Stimulated activated effector memory CD8-positive, alpha-beta T cell treated with anti-CD3 and anti-CD28 coated beads, Interleukin-12 subunit alpha, Interleukin-12 subunit beta, amount 100 ng/mL, for 72 hours (primary cell): ENCODE measurements at regions not wholly inside any gene's neighbourhood (a gene's known extent, or its start where the extent isn't known, plus 50 kb on each side); places are given as distances from the start of the nearest gene placed in this dataset.

Source experiments
- ATAC-seq: fragments of 150-1000 bp; cut with Tn5 transposase; 2 replicates; pipeline ENCODE4 v1.10.0; 2021
- DNase-seq, 2 donors: peaks; one replicate each; pipeline ENCODE4 v3.0.0; 2021 to 2022; ENCODE audit warnings: low spot score in 2 of 2
- H3K27ac Mint-ChIP-seq: one replicate; pipeline ENCODE4 v1.8.0; 2022; ENCODE audit warnings: mild to moderate bottlenecking, mixed read lengths
- H3K36me3 Mint-ChIP-seq: one replicate; pipeline ENCODE4 v1.8.0; 2022; ENCODE audit warnings: mild to moderate bottlenecking, mixed read lengths
- H3K4me1 Mint-ChIP-seq: one replicate; pipeline ENCODE4 v1.8.0; 2022; ENCODE audit warnings: mixed read lengths
- H3K4me3 Mint-ChIP-seq: one replicate; pipeline ENCODE4 v1.8.0; 2022; ENCODE audit warnings: mild to moderate bottlenecking, mixed read lengths
- H3K9me3 Mint-ChIP-seq: one replicate; pipeline ENCODE4 v1.8.0; 2022; ENCODE audit warnings: mixed read lengths

DNA sequence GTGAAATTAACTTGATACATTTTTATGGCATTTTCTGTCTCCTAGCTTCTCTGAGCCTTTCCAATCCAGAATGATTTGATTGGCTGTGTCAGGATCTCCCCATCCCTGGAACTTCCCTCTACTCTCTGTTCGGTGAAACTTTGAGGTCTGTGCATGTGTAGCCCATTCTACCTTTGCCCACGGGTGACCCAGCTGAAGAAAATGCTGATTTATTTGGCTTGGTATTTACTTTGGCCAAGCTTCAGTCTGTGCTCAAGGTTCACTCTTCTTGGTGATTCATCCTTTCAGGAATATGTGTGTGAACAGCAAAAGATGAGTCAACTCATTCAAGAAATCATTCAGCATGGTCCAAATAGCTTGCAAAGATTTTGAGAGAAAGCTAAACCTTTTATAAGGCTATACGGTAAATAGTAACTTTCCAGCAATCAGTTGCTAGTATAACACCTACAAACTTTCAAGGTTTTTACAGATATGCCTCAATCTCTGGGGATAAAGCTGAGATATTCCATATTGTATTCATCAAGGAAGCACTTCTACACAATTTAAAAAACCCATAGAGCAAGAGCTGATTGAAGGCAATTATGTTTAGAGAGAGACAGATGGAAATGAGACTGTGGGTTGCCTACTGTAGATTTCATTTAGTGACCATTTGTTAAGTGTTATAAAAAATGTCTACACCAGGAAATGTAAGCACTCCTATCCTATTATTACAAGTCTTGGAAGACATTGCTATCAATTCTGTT is 233.9 kb upstream of the CXXC4 start:
- ATAC-seq (peak; percentile 73), DNase-seq (no peak)
- H3K9me3 Mint-ChIP-seq, result peaks cover 3% of the 10 kb centered on the region
- H3K36me3 Mint-ChIP-seq, result no peaks in the 10 kb centered on the region
- H3K27ac Mint-ChIP-seq, result no peak overlapping the region
- no peak overlapping the region for H3K4me3 Mint-ChIP-seq
- H3K4me1 Mint-ChIP-seq, result no peaks in the 10 kb centered on the region

DNA sequence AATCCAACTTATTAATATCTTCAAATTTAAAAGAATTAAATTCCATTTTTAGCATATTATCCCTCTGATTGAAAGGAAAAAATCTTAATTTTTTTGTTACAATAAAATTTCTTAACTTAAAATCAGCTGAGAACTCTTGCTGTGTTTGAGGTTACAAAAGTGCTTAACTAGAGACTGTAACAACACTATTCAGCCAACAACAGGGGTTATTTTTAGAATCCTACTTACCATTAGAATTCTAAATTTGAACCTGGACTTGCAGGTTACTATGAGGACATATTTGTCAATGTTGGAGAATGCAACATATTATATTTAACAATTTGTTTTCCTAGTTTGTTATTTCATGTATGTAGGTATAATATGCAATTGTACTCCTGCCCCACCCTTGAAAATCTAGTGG is 238.1 kb upstream of the CXXC4 start:
- ATAC-seq, result no peak
- Mint-ChIP-seq H3K9me3 (no peaks in the 10 kb centered on the region), H3K36me3 (no peaks in the 10 kb centered on the region), H3K27ac (no peak overlapping the region), H3K4me3 (no peak overlapping the region), H3K4me1 (no peaks in the 10 kb centered on the region)
- DNase-seq, result no peak

DNA sequence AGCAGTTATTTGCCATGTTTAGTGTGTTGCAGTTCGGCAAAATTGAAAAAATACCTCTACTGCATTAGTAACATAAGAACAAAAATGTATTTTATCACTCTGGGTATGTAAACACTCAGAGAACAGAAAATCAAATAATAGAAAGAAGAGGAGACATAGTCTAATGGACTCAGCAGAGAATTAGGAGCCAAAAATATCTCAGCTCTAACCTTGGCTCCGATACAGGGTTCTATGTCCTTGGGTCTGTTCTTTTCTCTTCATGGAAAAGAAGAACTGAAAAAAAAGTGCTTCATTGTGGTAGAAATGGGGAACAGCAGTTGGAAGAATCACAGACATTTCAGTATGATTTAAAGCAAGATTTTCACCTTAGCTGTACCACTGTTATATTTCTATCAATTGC is 240.5 kb upstream of the CXXC4 start:
- DNase-seq (no peak), ATAC-seq (no peak)
- no peaks in the 10 kb centered on the region for H3K36me3 Mint-ChIP-seq
- H3K4me3 Mint-ChIP-seq, result no peak overlapping the region
- H3K4me1 Mint-ChIP-seq, result no peaks in the 10 kb centered on the region
- no peak overlapping the region for H3K27ac Mint-ChIP-seq
- no peaks in the 10 kb centered on the region for H3K9me3 Mint-ChIP-seq

DNA sequence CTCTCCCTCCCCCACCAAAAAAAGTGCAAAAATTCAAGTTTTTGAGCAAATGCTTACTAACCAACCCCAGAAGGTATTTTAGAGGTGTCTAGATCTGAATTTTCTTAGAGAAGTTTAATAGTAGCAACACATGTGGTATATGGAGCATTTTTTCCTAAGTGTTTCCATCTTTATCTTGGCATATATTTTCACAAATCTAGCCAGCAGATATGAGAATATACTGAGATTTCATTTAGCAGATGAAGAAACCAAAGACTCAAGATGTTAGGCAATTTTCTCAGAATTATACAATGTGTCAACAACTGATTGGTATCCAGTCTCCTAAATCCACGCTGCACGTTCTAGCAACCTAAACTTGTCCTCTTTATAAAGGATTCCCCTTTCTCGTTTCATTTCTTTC is 245.5 kb upstream of the CXXC4 start:
- DNase-seq, result no peak
- H3K36me3 Mint-ChIP-seq, result no peaks in the 10 kb centered on the region
- H3K27ac Mint-ChIP-seq, result no peak overlapping the region
- no peak for ATAC-seq
- no peaks in the 10 kb centered on the region for H3K9me3 Mint-ChIP-seq
- no peak overlapping the region for H3K4me3 Mint-ChIP-seq
- no peaks in the 10 kb centered on the region for H3K4me1 Mint-ChIP-seq

DNA sequence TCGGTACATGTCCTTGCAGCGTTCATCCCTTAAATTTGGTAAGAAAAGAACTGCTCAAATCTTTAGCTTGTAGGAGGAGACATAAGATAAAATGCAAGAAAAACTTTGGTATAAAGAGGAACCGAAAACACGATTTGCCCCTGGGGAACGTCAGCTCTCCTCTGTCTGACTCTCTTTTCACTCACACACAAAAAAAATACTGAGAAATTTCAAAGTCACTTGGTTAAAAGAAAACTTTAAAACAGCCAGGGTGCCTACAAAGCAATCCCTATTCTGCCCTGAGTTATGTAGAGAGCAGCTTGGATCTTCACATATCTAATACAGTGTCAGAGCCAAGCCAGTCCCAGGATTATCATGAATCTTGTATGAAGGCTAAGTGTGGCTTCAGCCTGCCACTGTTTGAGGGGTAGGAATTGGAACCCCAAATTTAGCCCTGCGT is 248.5 kb upstream of the CXXC4 start:
- no peaks in the 10 kb centered on the region for H3K36me3 Mint-ChIP-seq
- no peaks in the 10 kb centered on the region for H3K4me1 Mint-ChIP-seq
- H3K9me3 Mint-ChIP-seq, result no peaks in the 10 kb centered on the region
- DNase-seq (no peak), ATAC-seq (no peak)
- H3K27ac Mint-ChIP-seq, result no peak overlapping the region
- no peak overlapping the region for H3K4me3 Mint-ChIP-seq

DNA sequence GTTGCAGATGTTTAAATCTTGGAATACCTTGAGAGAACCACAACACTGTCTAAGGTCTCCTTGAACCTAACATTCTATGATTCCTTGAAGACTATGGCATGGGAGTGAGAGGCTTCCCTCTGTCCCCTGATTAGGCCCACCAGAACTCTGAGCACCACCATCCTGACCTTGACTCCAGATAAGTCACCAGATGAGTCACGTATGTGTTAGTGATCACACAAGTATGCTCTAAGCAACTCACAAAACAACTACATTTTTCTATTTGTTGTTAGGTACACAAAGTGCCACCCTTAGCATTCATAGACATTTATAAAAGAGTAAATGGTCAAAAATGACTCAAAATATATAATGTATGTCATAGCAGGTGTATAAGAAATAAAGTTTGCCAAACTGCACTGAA is 252.9 kb upstream of the CXXC4 start:
- Mint-ChIP-seq H3K9me3 (no peaks in the 10 kb centered on the region), H3K4me1 (no peaks in the 10 kb centered on the region), H3K4me3 (no peak overlapping the region), H3K36me3 (no peaks in the 10 kb centered on the region), H3K27ac (no peak overlapping the region)
- ATAC-seq (peak; percentile 16), DNase-seq (no peak)

DNA sequence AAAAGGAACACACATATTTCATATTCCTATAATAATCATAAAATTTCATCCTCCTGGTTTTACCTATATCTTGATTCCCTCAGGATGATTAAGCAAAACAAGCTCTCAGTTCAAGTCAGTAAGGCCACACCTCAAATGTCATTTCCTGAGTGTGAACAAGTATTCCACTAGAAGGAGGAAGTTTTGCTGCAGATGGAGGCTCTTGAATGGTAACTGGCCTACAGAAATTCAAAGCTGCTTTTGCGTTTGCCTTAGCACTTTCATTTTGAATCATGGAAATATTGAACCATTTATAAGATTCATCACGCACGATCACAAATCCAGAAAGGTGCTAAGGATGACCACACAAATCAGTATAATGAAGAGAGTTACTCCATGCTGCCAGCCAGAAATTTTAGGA is 254.4 kb upstream of the CXXC4 start:
- Mint-ChIP-seq H3K4me3 (no peak overlapping the region), H3K27ac (no peak overlapping the region), H3K4me1 (no peaks in the 10 kb centered on the region), H3K9me3 (peaks cover 2% of the 10 kb centered on the region), H3K36me3 (no peaks in the 10 kb centered on the region)
- DNase-seq (no peak), ATAC-seq (no peak)

DNA sequence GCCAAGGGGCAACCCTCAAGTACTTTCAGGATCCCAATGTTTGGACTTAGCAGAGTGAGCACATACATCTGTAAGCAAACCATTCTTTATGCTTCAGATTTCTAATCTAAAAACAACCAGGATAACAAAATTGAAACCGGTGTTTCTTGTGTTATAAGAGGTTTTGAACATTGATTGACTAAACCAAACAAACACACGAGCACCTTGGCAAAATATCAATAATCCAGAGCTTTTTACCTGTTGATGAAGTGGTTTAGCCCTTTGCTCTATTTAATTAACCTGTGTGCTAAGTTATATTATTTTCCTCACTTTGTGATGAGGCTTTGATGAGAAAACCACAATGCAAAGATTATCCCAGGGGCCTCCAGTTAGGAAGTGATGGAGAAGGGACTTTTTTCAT is 255.3 kb upstream of the CXXC4 start:
- H3K4me3 Mint-ChIP-seq, result no peak overlapping the region
- H3K4me1 Mint-ChIP-seq, result no peaks in the 10 kb centered on the region
- ATAC-seq, result no peak
- no peak for DNase-seq
- peaks cover 2% of the 10 kb centered on the region for H3K9me3 Mint-ChIP-seq
- H3K36me3 Mint-ChIP-seq, result no peaks in the 10 kb centered on the region
- no peak overlapping the region for H3K27ac Mint-ChIP-seq

DNA sequence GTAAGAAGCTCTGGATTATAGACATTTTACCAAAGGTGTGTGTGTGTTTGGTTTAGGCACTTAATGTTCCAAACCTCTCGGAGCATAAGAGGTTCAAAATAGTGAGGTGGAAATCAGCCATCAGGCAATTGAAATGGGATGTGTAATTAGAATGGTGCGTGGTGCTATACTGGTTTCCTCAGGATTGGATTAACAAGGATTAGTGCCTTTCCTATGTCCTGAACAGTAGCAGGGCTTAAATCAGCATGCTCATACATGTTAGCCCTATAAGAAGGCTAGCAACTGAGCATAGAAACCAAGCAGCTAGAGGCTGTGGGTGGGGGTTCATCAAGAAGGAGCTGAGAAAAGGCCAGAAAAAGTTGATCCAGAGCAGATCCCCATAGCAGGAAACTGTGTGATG is 256.8 kb upstream of the CXXC4 start:
- H3K4me1 Mint-ChIP-seq, result no peaks in the 10 kb centered on the region
- DNase-seq (no peak), ATAC-seq (no peak)
- no peaks in the 10 kb centered on the region for H3K36me3 Mint-ChIP-seq
- H3K27ac Mint-ChIP-seq, result no peak overlapping the region
- no peak overlapping the region for H3K4me3 Mint-ChIP-seq
- peaks cover 2% of the 10 kb centered on the region for H3K9me3 Mint-ChIP-seq

DNA sequence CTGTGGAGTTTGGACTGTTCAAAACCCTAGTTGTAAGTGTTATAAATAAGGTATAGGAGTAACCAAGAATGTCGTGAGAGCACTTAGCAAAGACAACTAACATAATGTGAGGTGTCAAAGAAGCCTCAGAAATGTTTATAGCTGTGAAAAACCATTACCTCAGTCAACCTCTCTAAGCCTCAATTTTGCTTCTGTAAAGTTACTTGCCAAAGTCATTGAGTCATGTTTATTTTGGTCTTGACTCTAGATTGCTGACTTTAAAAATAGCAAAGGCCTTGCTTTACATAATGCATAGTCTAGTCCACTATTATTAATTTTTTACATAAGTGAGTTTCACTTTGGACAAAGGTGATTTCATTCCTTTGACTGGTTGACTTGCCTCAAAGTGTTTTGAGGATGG is 257.6 kb upstream of the CXXC4 start:
- DNase-seq, result no peak
- Mint-ChIP-seq H3K4me3 (no peak overlapping the region), H3K36me3 (no peaks in the 10 kb centered on the region), H3K27ac (no peak overlapping the region), H3K4me1 (no peaks in the 10 kb centered on the region), H3K9me3 (peaks cover 2% of the 10 kb centered on the region)
- no peak for ATAC-seq

DNA sequence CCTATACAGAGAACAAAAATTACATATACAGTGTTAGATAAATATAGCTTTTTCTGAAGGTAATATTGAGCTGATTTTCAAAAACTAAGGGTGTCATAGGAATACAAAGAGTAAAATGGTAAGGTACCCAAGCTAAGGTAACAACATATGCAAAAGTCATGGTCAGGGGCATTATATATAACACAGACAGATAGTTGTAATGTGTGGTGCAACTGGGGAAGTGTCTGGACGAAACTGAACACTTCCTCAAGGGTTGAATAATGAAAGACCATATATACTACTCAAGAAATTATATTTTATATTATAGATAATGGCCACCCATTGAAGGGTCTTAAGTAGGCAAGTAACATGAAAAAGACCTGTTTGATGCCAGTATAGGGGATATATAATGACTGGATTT is 262.1 kb upstream of the CXXC4 start:
- Mint-ChIP-seq H3K4me3 (no peak overlapping the region), H3K27ac (no peak overlapping the region), H3K9me3 (peaks cover 2% of the 10 kb centered on the region), H3K4me1 (no peaks in the 10 kb centered on the region), H3K36me3 (no peaks in the 10 kb centered on the region)
- DNase-seq (no peak), ATAC-seq (no peak)

DNA sequence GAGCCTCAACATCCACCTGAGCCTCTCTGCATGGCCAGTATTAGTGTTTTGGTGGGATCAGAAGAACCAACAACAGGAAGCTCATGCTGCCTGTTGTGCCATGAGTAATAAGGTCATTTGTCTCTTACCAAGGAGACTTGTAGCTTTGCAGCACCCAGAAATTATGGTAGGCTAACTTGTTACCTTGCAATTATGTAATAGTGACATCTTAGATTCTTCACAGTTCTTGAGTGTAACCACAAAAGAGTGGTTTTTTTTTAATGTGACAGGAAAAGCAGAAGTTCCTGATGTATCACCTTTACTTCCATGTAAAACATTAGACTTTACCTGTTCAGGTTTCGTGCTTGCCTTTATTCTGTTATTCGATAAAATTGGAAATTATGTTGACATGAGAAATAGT is 263.9 kb upstream of the CXXC4 start:
- H3K36me3 Mint-ChIP-seq, result no peaks in the 10 kb centered on the region
- no peak overlapping the region for H3K27ac Mint-ChIP-seq
- ATAC-seq, result no peak
- peaks cover 2% of the 10 kb centered on the region for H3K9me3 Mint-ChIP-seq
- no peak for DNase-seq
- H3K4me1 Mint-ChIP-seq, result no peaks in the 10 kb centered on the region
- no peak overlapping the region for H3K4me3 Mint-ChIP-seq

DNA sequence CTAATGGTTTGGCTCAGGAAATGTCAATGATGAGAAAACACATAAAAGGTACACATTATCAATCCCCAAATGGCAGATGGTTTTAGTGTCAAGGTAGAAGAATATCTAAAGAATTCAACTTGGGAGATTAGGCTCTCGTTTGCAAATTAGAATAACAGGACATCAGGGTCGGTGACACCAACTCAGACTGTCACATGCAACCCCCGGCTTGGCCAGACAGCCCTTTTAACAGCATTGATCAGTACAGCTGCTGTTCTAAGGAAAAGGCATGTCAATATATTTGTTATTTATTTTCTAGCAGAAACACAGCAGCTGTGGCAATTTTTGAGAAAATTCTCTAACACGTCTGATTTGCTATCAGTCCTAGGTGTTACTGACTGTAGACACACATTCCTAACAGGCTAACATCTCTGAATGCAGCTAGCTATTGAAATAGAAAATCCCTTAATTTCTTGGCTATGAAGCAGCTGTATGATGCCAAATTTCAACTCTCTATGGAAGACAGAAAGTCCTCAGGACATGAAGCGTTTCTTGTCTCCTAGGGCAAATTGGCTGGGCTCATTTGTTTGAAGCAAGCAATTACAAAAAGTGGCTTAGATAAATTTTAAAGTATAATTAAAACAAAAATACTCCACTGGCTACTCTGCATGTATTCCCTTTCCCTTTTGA is 269.0 kb upstream of the CXXC4 start:
- no peaks in the 10 kb centered on the region for H3K4me1 Mint-ChIP-seq
- H3K36me3 Mint-ChIP-seq, result no peaks in the 10 kb centered on the region
- ATAC-seq, result no peak
- no peak overlapping the region for H3K27ac Mint-ChIP-seq
- DNase-seq, result no peak
- H3K4me3 Mint-ChIP-seq, result no peak overlapping the region
- no peaks in the 10 kb centered on the region for H3K9me3 Mint-ChIP-seq

DNA sequence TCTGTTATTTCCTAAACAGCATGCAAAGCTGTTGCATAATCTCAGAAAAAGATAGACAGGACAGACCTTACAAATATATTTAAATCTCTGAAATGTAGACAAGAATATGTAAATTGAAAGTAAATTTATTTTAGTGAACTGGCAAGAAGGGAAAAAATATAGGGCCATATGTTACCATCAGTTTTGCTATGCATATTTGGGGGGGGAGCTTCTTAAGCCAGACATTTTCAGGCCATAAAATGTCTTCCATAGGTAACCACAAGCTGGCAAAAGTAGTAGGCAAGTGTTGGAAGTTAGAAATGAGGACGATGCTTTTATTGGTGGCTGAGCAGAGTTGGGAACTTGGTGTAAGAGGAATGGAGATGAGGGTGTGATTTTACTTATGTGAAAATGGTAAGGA is 272.0 kb upstream of the CXXC4 start:
- Mint-ChIP-seq H3K4me3 (no peak overlapping the region), H3K4me1 (no peaks in the 10 kb centered on the region)

DNA sequence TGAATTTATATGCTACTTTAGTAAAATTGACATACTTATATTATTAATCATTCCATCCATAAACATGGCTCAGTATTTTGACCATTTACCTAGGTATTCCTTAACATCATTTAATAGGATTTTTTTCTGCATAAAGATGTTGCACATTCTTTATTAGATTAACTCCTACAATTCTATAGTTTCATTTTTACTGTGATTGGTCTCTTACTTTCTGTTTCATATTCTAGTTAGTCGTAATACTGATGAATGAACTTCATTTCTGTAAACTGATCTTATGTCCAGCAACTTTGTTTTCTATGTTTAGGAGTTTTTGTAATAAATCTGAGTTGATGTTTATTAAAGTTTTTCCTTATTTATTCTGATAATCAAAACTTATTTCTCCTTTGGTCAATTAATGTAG is 278.2 kb upstream of the CXXC4 start:
- no peaks in the 10 kb centered on the region for H3K36me3 Mint-ChIP-seq
- no peaks in the 10 kb centered on the region for H3K9me3 Mint-ChIP-seq
- no peak overlapping the region for H3K27ac Mint-ChIP-seq
- ATAC-seq (no peak), DNase-seq (no peak)
- no peaks in the 10 kb centered on the region for H3K4me1 Mint-ChIP-seq
- no peak overlapping the region for H3K4me3 Mint-ChIP-seq

More for the DNA sequence above, 272.0 kb upstream of the CXXC4 start:
- DNase-seq (no peak), ATAC-seq (no peak)
- Mint-ChIP-seq H3K36me3 (no peaks in the 10 kb centered on the region), H3K27ac (no peak overlapping the region), H3K9me3 (no peaks in the 10 kb centered on the region)

DNA sequence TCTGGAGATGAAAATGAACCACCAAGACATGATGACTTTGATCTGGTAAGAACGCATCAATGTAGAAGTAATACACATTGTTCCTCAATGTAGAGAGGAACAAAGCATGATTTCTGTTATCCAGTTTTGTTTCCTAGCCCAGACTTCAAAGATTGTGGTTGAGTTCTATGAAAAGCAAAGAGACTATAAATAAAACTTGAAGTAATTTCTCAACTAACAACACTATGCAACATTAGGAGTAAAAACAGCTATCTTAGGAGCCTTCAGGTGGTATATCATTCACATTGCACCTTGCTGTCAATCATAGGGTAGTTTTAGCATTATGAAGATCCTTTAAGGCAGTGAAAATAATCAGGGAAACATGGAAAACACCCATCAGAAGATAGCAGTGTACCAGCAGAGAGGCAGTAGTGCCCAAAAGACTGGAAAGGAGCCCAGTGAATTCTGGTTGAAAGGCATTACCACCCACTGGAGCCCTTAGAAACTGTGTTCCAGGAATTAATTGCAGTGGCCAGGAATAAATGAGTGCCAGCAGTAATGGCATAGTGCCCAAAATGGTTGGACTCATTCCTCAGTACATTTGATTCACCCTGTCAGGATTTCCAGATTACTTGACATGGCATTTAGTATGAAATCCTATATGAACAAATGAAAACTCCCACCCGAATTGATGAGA is 300.7 kb upstream of the CXXC4 start:
- H3K4me1 Mint-ChIP-seq, result no peaks in the 10 kb centered on the region
- DNase-seq (no peak), ATAC-seq (no peak)
- H3K4me3 Mint-ChIP-seq, result no peak overlapping the region
- H3K9me3 Mint-ChIP-seq, result peaks cover 3% of the 10 kb centered on the region
- H3K27ac Mint-ChIP-seq, result no peak overlapping the region
- no peaks in the 10 kb centered on the region for H3K36me3 Mint-ChIP-seq
